C4-2B (cell line): ENCODE measurements at regions not wholly inside any gene's neighbourhood (a gene's known extent, or its start where the extent isn't known, plus 50 kb on each side); places are given as distances from the start of the nearest gene placed in this dataset.

ENCODE experiments used
- ZFX ChIP-seq: fragments of 450-650 bp; IDR thresholded peaks from 2 replicates; pipeline ENCODE4 v1.6.1; 2017
- TF ChIP-seq, protein P1 (sequence below): fragments of 450-650 bp; conservative IDR thresholded peaks from 2 replicates; pipeline ENCODE4 v1.5.1; 2017; ENCODE audit warnings: mild to moderate bottlenecking

- TF ChIP-seq, protein P1, sequence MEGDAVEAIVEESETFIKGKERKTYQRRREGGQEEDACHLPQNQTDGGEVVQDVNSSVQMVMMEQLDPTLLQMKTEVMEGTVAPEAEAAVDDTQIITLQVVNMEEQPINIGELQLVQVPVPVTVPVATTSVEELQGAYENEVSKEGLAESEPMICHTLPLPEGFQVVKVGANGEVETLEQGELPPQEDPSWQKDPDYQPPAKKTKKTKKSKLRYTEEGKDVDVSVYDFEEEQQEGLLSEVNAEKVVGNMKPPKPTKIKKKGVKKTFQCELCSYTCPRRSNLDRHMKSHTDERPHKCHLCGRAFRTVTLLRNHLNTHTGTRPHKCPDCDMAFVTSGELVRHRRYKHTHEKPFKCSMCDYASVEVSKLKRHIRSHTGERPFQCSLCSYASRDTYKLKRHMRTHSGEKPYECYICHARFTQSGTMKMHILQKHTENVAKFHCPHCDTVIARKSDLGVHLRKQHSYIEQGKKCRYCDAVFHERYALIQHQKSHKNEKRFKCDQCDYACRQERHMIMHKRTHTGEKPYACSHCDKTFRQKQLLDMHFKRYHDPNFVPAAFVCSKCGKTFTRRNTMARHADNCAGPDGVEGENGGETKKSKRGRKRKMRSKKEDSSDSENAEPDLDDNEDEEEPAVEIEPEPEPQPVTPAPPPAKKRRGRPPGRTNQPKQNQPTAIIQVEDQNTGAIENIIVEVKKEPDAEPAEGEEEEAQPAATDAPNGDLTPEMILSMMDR: no peak
- TF ChIP-seq ZFX: no peak
Measured at GRCh38 chr12:16884819-16885218, 278.9 kb upstream of the LMO3 start.
